ENCODE measurements at regions not wholly inside any gene's neighbourhood (a gene's known extent, or its start where the extent isn't known, plus 50 kb on each side); places are given as distances from the start of the nearest gene placed in this dataset.

GRCh38 chr11:91698845-91699244, 525.8 kb upstream of the FAT3 start:
- no peak overlapping the region for H3K4me3 Mint-ChIP-seq
- H3K9me3 Mint-ChIP-seq: peaks cover 3% of the 10 kb centered on the region
- no peaks in the 10 kb centered on the region for H3K36me3 Mint-ChIP-seq (ENCODE audit: low read depth)
- no peaks in the 10 kb centered on the region for H3K4me1 Mint-ChIP-seq (ENCODE audit: low read depth)
- no peaks in the 10 kb centered on the region for H3K27me3 Mint-ChIP-seq (ENCODE audit: low read depth)
- no peak overlapping the region for H3K27ac Mint-ChIP-seq

DNA sequence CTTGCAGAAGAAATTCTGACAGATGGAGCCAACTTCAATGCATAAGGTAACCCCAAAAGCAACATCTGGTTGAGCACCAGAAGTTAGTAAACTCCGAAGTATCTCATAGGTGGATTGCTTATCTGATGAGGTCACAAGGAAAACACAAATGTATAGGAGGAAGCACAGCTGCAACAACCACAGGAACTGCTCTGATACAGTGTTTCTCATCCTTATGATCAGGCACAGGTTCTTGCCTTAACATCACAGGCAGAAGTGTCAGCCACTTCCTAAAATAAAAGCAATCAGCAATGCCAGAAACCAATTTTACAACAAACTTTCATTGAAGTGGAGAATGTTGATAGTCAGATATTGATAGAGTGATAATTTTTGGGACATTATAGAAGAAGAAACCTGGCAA, 530.3 kb upstream of the FAT3 start:
- Mint-ChIP-seq H3K36me3 (ENCODE audit: low read depth) (no peaks in the 10 kb centered on the region), H3K9me3 (no peaks in the 10 kb centered on the region), H3K4me1 (ENCODE audit: low read depth) (no peaks in the 10 kb centered on the region), H3K27me3 (ENCODE audit: low read depth) (no peaks in the 10 kb centered on the region), H3K4me3 (no peak overlapping the region), H3K27ac (no peak overlapping the region)

- Mint-ChIP-seq H3K9me3 (peaks cover 3% of the 10 kb centered on the region), H3K27me3 (ENCODE audit: low read depth) (no peaks in the 10 kb centered on the region), H3K4me1 (ENCODE audit: low read depth) (no peaks in the 10 kb centered on the region), H3K36me3 (ENCODE audit: low read depth) (no peaks in the 10 kb centered on the region), H3K27ac (no peak overlapping the region), H3K4me3 (no peak overlapping the region)
Observed at GRCh38 chr11:91691872-91692271, 532.7 kb upstream of the FAT3 start.

GRCh38 chr11:91688672-91689071, 535.9 kb upstream of the FAT3 start:
- no peak overlapping the region for H3K4me3 Mint-ChIP-seq
- H3K27me3 Mint-ChIP-seq (ENCODE audit: low read depth): no peaks in the 10 kb centered on the region
- no peak overlapping the region for H3K27ac Mint-ChIP-seq
- peaks cover 3% of the 10 kb centered on the region for H3K9me3 Mint-ChIP-seq
- no peaks in the 10 kb centered on the region for H3K36me3 Mint-ChIP-seq (ENCODE audit: low read depth)
- H3K4me1 Mint-ChIP-seq (ENCODE audit: low read depth): no peaks in the 10 kb centered on the region

DNA sequence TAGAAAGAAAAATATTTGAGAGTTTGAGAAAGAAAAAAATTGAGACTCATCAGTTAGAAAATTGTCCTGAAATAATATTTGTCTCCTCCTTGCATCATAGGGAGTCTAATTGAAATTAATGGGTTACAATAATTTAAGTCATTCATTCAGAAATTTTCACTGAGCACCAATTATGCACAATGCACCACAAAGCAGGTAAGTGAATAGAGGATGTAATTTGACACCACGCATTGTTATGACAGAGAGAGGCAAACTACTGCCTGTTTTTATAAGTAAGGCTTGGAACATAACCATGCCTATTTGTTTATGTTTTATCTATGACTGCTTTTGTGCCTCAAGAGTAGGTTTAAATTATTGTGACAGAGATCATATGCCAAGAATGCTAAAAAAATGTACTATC, 537.9 kb upstream of the FAT3 start:
- Mint-ChIP-seq H3K27ac (no peak overlapping the region), H3K9me3 (peaks cover 3% of the 10 kb centered on the region), H3K4me1 (ENCODE audit: low read depth) (no peaks in the 10 kb centered on the region), H3K4me3 (no peak overlapping the region), H3K36me3 (ENCODE audit: low read depth) (no peaks in the 10 kb centered on the region), H3K27me3 (ENCODE audit: low read depth) (no peaks in the 10 kb centered on the region)

GRCh38 chr11:91686281-91686680, 538.3 kb upstream of the FAT3 start:
- H3K27me3 Mint-ChIP-seq (ENCODE audit: low read depth): no peaks in the 10 kb centered on the region
- H3K27ac Mint-ChIP-seq: no peak overlapping the region
- peaks cover 3% of the 10 kb centered on the region for H3K9me3 Mint-ChIP-seq
- H3K36me3 Mint-ChIP-seq (ENCODE audit: low read depth): no peaks in the 10 kb centered on the region
- no peaks in the 10 kb centered on the region for H3K4me1 Mint-ChIP-seq (ENCODE audit: low read depth)
- no peak overlapping the region for H3K4me3 Mint-ChIP-seq

GRCh38 chr11:91673705-91674104, 550.9 kb upstream of the FAT3 start:
- H3K27me3 Mint-ChIP-seq (ENCODE audit: low read depth): no peaks in the 10 kb centered on the region
- H3K4me1 Mint-ChIP-seq (ENCODE audit: low read depth): no peaks in the 10 kb centered on the region
- peaks cover 21% of the 10 kb centered on the region for H3K9me3 Mint-ChIP-seq
- no peak overlapping the region for H3K4me3 Mint-ChIP-seq
- H3K27ac Mint-ChIP-seq: no peak overlapping the region
- H3K36me3 Mint-ChIP-seq (ENCODE audit: low read depth): no peaks in the 10 kb centered on the region

- Mint-ChIP-seq H3K27ac (no peak overlapping the region), H3K36me3 (ENCODE audit: low read depth) (no peaks in the 10 kb centered on the region), H3K4me3 (no peak overlapping the region), H3K9me3 (peaks cover 7% of the 10 kb centered on the region), H3K27me3 (ENCODE audit: low read depth) (no peaks in the 10 kb centered on the region), H3K4me1 (ENCODE audit: low read depth) (no peaks in the 10 kb centered on the region)
Observed at GRCh38 chr11:91664521-91664920, 560.1 kb upstream of the FAT3 start.

DNA sequence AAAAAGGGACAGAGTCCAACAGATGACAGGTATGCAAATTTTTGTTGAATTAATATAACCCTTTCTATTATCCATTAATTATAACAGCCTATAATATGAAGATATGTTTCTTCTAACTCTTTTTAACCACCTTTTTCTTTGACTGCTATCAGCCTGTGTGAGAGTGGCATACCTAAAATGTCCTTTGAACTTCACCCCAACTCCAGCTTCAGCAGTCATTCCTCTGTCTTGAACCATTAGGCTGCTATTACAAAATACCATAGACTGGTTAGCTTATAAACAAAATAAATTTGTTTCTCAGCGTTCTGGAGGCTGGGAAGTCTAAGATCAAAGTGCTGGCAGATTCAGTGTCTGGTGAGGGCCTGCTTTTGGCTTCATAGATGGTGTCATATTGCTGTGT, 564.6 kb upstream of the FAT3 start:
- no peaks in the 10 kb centered on the region for H3K27me3 Mint-ChIP-seq (ENCODE audit: low read depth)
- peaks cover 7% of the 10 kb centered on the region for H3K9me3 Mint-ChIP-seq
- H3K4me3 Mint-ChIP-seq: no peak overlapping the region
- H3K36me3 Mint-ChIP-seq (ENCODE audit: low read depth): no peaks in the 10 kb centered on the region
- no peak overlapping the region for H3K27ac Mint-ChIP-seq
- no peaks in the 10 kb centered on the region for H3K4me1 Mint-ChIP-seq (ENCODE audit: low read depth)

DNA sequence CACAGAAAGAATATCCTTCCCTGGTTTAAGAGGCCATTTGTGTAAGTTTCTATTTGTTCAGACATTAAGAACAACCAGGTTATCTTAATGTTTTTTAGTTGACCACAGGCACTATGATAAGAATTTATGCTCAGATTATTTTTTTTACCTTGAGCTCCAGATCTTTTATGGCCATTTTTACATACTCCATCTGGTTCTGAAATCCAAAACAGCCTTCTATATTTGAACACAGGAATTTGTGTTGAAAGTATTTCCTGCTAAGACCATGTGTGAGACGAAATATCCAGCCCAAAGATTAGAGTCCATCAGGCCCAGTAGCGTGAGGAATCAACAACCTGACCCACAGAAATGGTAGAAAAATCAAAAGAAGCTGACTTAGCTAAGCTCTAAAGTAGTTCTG, 569.9 kb upstream of the FAT3 start:
- H3K9me3 Mint-ChIP-seq: peaks cover 7% of the 10 kb centered on the region
- H3K27ac Mint-ChIP-seq: no peak overlapping the region
- no peaks in the 10 kb centered on the region for H3K4me1 Mint-ChIP-seq (ENCODE audit: low read depth)
- no peaks in the 10 kb centered on the region for H3K27me3 Mint-ChIP-seq (ENCODE audit: low read depth)
- no peak overlapping the region for H3K4me3 Mint-ChIP-seq
- H3K36me3 Mint-ChIP-seq (ENCODE audit: low read depth): no peaks in the 10 kb centered on the region

- Mint-ChIP-seq H3K9me3 (peaks cover 6% of the 10 kb centered on the region), H3K4me3 (no peak overlapping the region), H3K27ac (no peak overlapping the region), H3K36me3 (ENCODE audit: low read depth) (no peaks in the 10 kb centered on the region), H3K4me1 (ENCODE audit: low read depth) (no peaks in the 10 kb centered on the region), H3K27me3 (ENCODE audit: low read depth) (no peaks in the 10 kb centered on the region)
Observed at GRCh38 chr11:91653079-91653754, 571.4 kb upstream of the FAT3 start.

DNA sequence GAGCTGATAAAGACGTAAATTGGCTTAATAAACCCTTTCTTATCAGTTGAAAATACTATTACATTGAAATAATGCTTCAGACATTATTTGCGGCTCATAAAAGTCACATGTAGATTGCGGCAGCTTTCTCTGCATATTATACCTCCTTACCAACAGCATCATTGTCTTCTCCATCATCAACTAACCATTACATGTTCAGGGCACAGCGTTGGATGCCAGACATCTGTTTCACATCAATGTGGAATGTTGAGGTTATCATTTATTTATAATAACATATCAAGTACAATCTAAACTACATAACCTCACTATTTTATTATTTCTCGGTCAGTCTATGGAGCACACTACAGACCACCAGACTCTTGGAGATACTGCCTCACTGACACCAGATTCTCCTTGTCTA, 573.8 kb upstream of the FAT3 start:
- Mint-ChIP-seq H3K27ac (no peak overlapping the region), H3K4me1 (ENCODE audit: low read depth) (no peaks in the 10 kb centered on the region), H3K27me3 (ENCODE audit: low read depth) (no peaks in the 10 kb centered on the region), H3K36me3 (ENCODE audit: low read depth) (no peaks in the 10 kb centered on the region), H3K4me3 (no peak overlapping the region), H3K9me3 (peaks cover 1% of the 10 kb centered on the region)

DNA sequence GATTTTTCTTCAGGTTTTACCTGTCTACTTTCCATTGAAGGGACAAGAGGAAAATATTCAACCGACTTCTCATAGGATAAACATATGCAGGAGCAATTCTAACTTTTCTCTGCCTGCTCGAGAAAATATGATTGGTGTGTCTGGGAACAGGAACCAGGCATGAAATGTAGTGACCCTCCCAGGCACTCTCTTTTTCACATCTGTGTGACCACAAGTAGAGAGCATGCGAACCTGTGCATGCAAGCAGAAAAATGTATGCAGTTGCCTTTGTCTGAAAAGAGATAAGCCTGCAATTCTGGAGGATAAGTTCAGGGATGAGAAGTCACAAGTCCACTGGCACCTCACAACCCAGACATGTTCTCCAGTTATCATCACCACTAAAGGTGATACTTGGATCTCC, 583.5 kb upstream of the FAT3 start:
- no peak overlapping the region for H3K27ac Mint-ChIP-seq
- H3K9me3 Mint-ChIP-seq: peaks cover 8% of the 10 kb centered on the region
- H3K4me3 Mint-ChIP-seq: no peak overlapping the region
- no peaks in the 10 kb centered on the region for H3K27me3 Mint-ChIP-seq (ENCODE audit: low read depth)
- no peaks in the 10 kb centered on the region for H3K36me3 Mint-ChIP-seq (ENCODE audit: low read depth)
- no peaks in the 10 kb centered on the region for H3K4me1 Mint-ChIP-seq (ENCODE audit: low read depth)

GRCh38 chr11:91639359-91639758, 585.3 kb upstream of the FAT3 start:
- Mint-ChIP-seq H3K27me3 (ENCODE audit: low read depth) (no peaks in the 10 kb centered on the region), H3K4me1 (ENCODE audit: low read depth) (no peaks in the 10 kb centered on the region), H3K27ac (no peak overlapping the region), H3K9me3 (peaks cover 5% of the 10 kb centered on the region), H3K4me3 (no peak overlapping the region), H3K36me3 (ENCODE audit: low read depth) (no peaks in the 10 kb centered on the region)

DNA sequence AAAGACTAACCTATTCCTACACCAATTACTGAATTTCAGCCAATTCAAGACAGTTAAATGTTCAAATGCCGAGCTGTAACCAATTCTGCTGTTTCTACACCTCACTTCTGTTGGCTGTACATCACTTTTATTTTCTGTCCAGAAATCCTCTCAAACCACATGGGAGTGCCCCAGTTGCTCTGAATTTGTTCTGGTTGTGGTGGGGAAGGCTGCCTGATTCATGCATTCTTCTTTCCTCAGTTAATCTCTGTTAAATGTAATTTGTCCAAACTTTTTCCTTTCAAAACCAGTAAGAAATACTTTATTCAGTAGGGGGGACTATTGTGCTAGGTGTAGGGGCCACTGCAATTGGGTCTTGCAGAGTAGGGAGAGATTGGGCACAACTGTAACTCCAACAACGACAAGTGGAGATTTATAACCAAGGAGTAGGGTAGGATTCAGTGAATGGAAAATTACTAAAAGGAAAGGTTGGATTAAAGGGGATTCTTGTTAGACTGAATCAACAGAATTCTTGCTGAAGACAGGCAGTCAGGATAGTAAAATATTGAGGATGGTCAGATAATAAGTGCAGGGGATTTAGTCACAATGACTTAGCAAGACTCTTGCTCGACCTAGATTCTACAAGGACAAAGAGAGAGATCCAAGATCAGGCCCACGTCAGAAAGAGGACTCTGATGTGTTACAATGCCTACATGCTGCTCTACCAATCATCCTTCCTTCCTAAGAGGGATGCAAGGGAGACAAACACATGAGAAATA, 593.5 kb upstream of the FAT3 start:
- no peaks in the 10 kb centered on the region for H3K27me3 Mint-ChIP-seq (ENCODE audit: low read depth)
- H3K4me3 Mint-ChIP-seq: no peak overlapping the region
- no peaks in the 10 kb centered on the region for H3K36me3 Mint-ChIP-seq (ENCODE audit: low read depth)
- no peaks in the 10 kb centered on the region for H3K4me1 Mint-ChIP-seq (ENCODE audit: low read depth)
- H3K27ac Mint-ChIP-seq: no peak overlapping the region
- H3K9me3 Mint-ChIP-seq: no peaks in the 10 kb centered on the region

All from T-helper 1 cell treated with Interleukin-12 subunit alpha and Interleukin-12 subunit beta and Interleukin-4 antibody, amounts not matched to agents 30 μg/mL and 1 μg/mL, for 36 hours (primary cell).